ENCODE measurements at regions not wholly inside any gene's neighbourhood (a gene's known extent, or its start where the extent isn't known, plus 50 kb on each side); places are given as distances from the start of the nearest gene placed in this dataset.

- DNase-seq (ENCODE audit: low read depth in 1 of 2, low spot score in 2 of 2): no peak
- no peak overlapping the region for H3K4me3 ChIP-seq
- no peaks in the 10 kb centered on the region for H3K9me3 ChIP-seq (replicated peaks)
- H3K27me3 ChIP-seq (replicated peaks): no peaks in the 10 kb centered on the region
- no peaks in the 10 kb centered on the region for H3K4me1 ChIP-seq (replicated peaks)
- no peaks in the 10 kb centered on the region for H3K36me3 ChIP-seq
- H3K27ac ChIP-seq: no peak overlapping the region
Measured at GRCh38 chr6:147738516-147739162, 230.1 kb downstream of the SAMD5 start.

- Histone ChIP-seq H3K4me3 (no peak overlapping the region), H3K27me3 (replicated peaks) (no peaks in the 10 kb centered on the region), H3K27ac (no peak overlapping the region), H3K36me3 (no peaks in the 10 kb centered on the region), H3K9me3 (replicated peaks) (no peaks in the 10 kb centered on the region), H3K4me1 (replicated peaks) (no peaks in the 10 kb centered on the region)
- no peak for DNase-seq (ENCODE audit: low read depth in 1 of 2, low spot score in 2 of 2)
Measured at GRCh38 chr6:147740326-147740725, 231.8 kb downstream of the SAMD5 start.

GRCh38 chr6:147740916-147741315 is 232.4 kb downstream of the SAMD5 start:
- H3K36me3 ChIP-seq: no peaks in the 10 kb centered on the region
- no peak overlapping the region for H3K27ac ChIP-seq
- DNase-seq (ENCODE audit: low read depth in 1 of 2, low spot score in 2 of 2): no peak
- H3K9me3 ChIP-seq (replicated peaks): no peaks in the 10 kb centered on the region
- H3K4me3 ChIP-seq: no peak overlapping the region
- no peaks in the 10 kb centered on the region for H3K4me1 ChIP-seq (replicated peaks)
- no peaks in the 10 kb centered on the region for H3K27me3 ChIP-seq (replicated peaks)

- no peak for DNase-seq (ENCODE audit: low read depth in 1 of 2, low spot score in 2 of 2)
- Histone ChIP-seq H3K36me3 (no peaks in the 10 kb centered on the region), H3K4me1 (replicated peaks) (no peaks in the 10 kb centered on the region), H3K4me3 (no peak overlapping the region), H3K27me3 (replicated peaks) (no peaks in the 10 kb centered on the region), H3K9me3 (replicated peaks) (no peaks in the 10 kb centered on the region), H3K27ac (no peak overlapping the region)
Measured at GRCh38 chr6:147741389-147741788, 232.9 kb downstream of the SAMD5 start.

GRCh38 chr6:147742440-147742839 is 233.9 kb downstream of the SAMD5 start:
- no peak overlapping the region for H3K27ac ChIP-seq
- no peak overlapping the region for H3K4me3 ChIP-seq
- H3K36me3 ChIP-seq: no peaks in the 10 kb centered on the region
- no peaks in the 10 kb centered on the region for H3K27me3 ChIP-seq (replicated peaks)
- no peaks in the 10 kb centered on the region for H3K9me3 ChIP-seq (replicated peaks)
- H3K4me1 ChIP-seq (replicated peaks): no peaks in the 10 kb centered on the region
- no peak for DNase-seq (ENCODE audit: low read depth in 1 of 2, low spot score in 2 of 2)

- no peaks in the 10 kb centered on the region for H3K27me3 ChIP-seq (replicated peaks)
Measured at GRCh38 chr6:147744012-147744411, 235.5 kb downstream of the SAMD5 start.

DNA sequence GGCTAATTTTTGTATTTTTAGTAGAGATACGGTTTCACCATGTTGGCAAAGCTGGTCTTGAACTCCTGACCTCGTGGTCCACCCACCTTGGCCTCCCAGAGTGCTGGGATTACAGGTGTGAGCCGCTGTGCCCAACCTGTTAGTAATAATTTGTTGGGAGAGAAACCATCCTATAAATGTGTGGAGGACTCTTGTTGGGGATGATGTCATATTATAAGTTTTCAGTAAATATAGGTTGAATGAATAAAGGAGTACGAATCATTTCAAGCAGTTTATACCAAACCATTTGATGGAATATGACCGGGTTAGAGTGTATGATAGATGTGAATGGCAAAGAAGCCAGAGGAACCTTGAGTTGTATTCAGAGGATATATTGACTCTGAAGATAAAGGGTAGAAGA is 240.8 kb downstream of the SAMD5 start:
- Histone ChIP-seq H3K9me3 (replicated peaks) (no peaks in the 10 kb centered on the region), H3K4me3 (no peak overlapping the region), H3K27ac (no peak overlapping the region), H3K4me1 (replicated peaks) (peaks cover 13% of the 10 kb centered on the region), H3K27me3 (replicated peaks) (no peaks in the 10 kb centered on the region), H3K36me3 (no peaks in the 10 kb centered on the region)
- DNase-seq (ENCODE audit: low read depth in 1 of 2, low spot score in 2 of 2): no peak

More at GRCh38 chr6:147744012-147744411, 235.5 kb downstream of the SAMD5 start:
- H3K4me1 ChIP-seq (replicated peaks): no peaks in the 10 kb centered on the region
- no peak overlapping the region for H3K27ac ChIP-seq
- no peak for DNase-seq (ENCODE audit: low read depth in 1 of 2, low spot score in 2 of 2)
- no peaks in the 10 kb centered on the region for H3K9me3 ChIP-seq (replicated peaks)
- no peaks in the 10 kb centered on the region for H3K36me3 ChIP-seq
- H3K4me3 ChIP-seq: no peak overlapping the region

GRCh38 chr6:147750413-147750812 is 241.9 kb downstream of the SAMD5 start:
- no peak overlapping the region for H3K4me3 ChIP-seq
- peaks cover 13% of the 10 kb centered on the region for H3K4me1 ChIP-seq (replicated peaks)
- H3K27me3 ChIP-seq (replicated peaks): no peaks in the 10 kb centered on the region
- no peaks in the 10 kb centered on the region for H3K36me3 ChIP-seq
- H3K27ac ChIP-seq: no peak overlapping the region
- H3K9me3 ChIP-seq (replicated peaks): no peaks in the 10 kb centered on the region
- DNase-seq (ENCODE audit: low read depth in 1 of 2, low spot score in 2 of 2): no peak

- no peak for DNase-seq (ENCODE audit: low read depth in 1 of 2, low spot score in 2 of 2)
- no peaks in the 10 kb centered on the region for H3K27me3 ChIP-seq (replicated peaks)
- H3K9me3 ChIP-seq (replicated peaks): no peaks in the 10 kb centered on the region
- H3K27ac ChIP-seq: no peak overlapping the region
- H3K4me3 ChIP-seq: no peak overlapping the region
- no peaks in the 10 kb centered on the region for H3K36me3 ChIP-seq
- H3K4me1 ChIP-seq (replicated peaks): peaks cover 13% of the 10 kb centered on the region
Measured at GRCh38 chr6:147751232-147751631, 242.7 kb downstream of the SAMD5 start.

DNA sequence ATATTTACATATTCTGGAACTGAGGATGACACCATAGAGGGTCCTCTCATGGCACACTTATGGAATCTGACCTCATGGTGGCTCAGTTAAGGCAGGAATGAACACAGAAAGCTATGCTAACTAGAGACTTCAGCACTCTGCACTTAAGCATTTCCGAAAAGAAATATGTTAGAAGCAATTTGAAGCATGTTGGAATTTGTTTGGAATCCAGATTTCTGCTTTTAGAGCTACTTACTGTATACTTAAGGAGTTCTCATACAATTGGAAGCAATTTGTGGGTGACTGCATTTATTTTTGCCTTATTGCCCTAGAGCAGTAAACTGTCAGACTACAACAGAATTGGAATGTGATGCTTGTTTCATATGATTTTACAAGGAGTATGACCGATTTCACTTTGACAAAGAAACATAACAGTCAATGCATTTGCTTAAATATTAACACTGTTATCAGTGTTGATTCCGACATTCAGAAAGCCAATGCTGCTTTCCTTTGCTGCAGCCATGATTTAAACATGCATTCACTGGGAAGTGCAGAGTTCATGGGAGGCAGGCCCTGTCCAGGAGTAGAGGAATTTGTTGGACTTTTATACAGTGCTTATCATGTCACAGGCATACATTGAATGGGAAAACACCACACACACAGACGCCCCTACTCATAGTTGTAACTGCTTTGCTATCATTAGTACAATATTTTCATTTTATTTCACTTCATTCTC is 244.4 kb downstream of the SAMD5 start:
- no peak overlapping the region for H3K4me3 ChIP-seq
- peak overlapping the region; percentile 78 for H3K27ac ChIP-seq
- peak in 1 of 2 experiments; percentile 80 for DNase-seq (ENCODE audit: low read depth in 1 of 2, low spot score in 2 of 2)
- H3K9me3 ChIP-seq (replicated peaks): no peaks in the 10 kb centered on the region
- H3K27me3 ChIP-seq (replicated peaks): no peaks in the 10 kb centered on the region
- peaks cover 19% of the 10 kb centered on the region for H3K4me1 ChIP-seq (replicated peaks)
- H3K36me3 ChIP-seq: no peaks in the 10 kb centered on the region

DNA sequence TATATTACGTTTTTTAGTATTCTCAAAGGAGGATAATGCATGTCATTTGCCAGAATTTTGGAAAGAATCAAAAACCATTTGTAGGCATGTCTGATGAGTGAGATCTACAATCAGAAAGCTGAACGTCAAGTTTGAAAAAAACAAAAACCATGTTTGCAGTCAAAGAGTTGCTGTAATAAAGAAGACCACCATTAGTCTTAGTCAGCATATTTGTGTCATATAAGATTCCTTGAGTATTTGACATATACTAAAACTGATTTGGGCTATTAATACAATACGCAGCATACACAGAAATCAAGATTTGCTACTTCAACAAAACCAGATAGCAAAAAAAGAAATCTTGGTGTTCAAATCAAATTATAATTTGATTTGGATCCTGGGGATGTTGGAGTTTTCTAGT is 247.5 kb downstream of the SAMD5 start:
- Histone ChIP-seq H3K9me3 (replicated peaks) (no peaks in the 10 kb centered on the region), H3K27me3 (replicated peaks) (no peaks in the 10 kb centered on the region), H3K27ac (no peak overlapping the region), H3K4me3 (no peak overlapping the region), H3K4me1 (replicated peaks) (peaks cover 33% of the 10 kb centered on the region), H3K36me3 (no peaks in the 10 kb centered on the region)
- DNase-seq (ENCODE audit: low read depth in 1 of 2, low spot score in 2 of 2): no peak

DNA sequence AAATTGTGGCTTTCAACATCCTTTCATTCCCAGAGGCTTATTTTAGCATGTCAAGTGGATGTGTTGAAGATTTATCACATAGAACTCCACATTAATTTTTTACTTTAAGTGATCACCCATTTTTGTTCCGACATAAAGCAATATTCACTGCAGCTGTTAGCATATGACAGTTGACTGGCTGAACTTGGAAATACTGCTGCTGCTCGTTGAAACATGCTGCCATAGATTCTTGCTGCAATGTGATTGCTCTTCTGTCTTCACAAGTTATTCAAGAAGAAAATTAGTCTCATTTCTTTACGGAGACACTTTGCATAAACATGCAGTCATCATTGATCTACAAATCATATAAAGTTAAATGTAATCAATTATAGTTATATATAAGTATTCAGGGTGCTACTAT is 248.4 kb downstream of the SAMD5 start:
- H3K27me3 ChIP-seq (replicated peaks): no peaks in the 10 kb centered on the region
- DNase-seq (ENCODE audit: low read depth in 1 of 2, low spot score in 2 of 2): no peak
- H3K9me3 ChIP-seq (replicated peaks): no peaks in the 10 kb centered on the region
- no peaks in the 10 kb centered on the region for H3K36me3 ChIP-seq
- H3K4me1 ChIP-seq (replicated peaks): peaks cover 33% of the 10 kb centered on the region
- no peak overlapping the region for H3K27ac ChIP-seq
- H3K4me3 ChIP-seq: no peak overlapping the region

DNA sequence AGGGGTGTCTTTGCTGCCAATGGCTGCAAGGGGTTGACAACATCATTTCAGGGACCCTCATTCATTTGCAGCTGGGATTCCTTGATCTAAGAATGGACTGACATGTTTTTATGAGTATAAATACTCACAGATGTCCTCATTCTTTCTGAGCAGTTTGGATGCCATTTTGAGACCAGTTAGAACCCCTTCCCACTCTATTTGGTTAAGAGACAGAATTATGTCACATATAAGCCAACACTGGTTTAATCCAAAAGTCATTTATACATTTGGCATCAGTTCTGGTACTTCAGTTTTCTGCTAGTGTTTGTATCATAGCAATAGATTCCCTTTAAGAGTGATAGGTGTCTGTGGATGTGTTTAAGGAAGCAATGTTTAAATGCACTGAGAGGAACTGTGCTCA is 248.8 kb downstream of the SAMD5 start:
- Histone ChIP-seq H3K4me1 (replicated peaks) (peaks cover 29% of the 10 kb centered on the region), H3K4me3 (no peak overlapping the region), H3K27me3 (replicated peaks) (no peaks in the 10 kb centered on the region), H3K9me3 (replicated peaks) (no peaks in the 10 kb centered on the region), H3K27ac (no peak overlapping the region), H3K36me3 (no peaks in the 10 kb centered on the region)
- DNase-seq (ENCODE audit: low read depth in 1 of 2, low spot score in 2 of 2): no peak

DNA sequence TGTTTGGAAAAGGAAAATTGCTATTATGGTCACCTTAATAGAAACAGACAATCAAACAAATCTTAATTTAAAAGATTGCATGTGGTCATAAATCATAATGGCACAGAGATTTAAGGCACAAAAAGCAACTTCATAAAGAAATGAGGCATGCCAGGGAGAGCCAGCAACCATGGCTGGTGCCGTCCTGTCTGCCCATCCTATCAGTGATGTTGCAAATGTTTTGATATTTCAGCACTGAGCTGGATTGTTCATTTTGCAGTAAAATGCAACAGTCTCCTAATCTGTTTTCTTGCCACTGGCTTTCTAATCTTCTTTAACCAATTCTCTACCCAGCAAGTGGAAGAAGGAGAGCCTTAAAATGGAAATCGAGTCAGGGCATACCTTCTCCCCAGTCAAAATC is 249.8 kb downstream of the SAMD5 start:
- H3K27ac ChIP-seq: peak overlapping the region; percentile 48

More for the DNA sequence above, 249.8 kb downstream of the SAMD5 start:
- H3K36me3 ChIP-seq: no peaks in the 10 kb centered on the region
- no peak for DNase-seq (ENCODE audit: low read depth in 1 of 2, low spot score in 2 of 2)
- no peaks in the 10 kb centered on the region for H3K27me3 ChIP-seq (replicated peaks)
- peaks cover 24% of the 10 kb centered on the region for H3K4me1 ChIP-seq (replicated peaks)
- no peak overlapping the region for H3K4me3 ChIP-seq
- H3K9me3 ChIP-seq (replicated peaks): no peaks in the 10 kb centered on the region
